ENCODE measurements at regions not wholly inside any gene's neighbourhood (a gene's known extent, or its start where the extent isn't known, plus 50 kb on each side); places are given as distances from the start of the nearest gene placed in this dataset.

DNA sequence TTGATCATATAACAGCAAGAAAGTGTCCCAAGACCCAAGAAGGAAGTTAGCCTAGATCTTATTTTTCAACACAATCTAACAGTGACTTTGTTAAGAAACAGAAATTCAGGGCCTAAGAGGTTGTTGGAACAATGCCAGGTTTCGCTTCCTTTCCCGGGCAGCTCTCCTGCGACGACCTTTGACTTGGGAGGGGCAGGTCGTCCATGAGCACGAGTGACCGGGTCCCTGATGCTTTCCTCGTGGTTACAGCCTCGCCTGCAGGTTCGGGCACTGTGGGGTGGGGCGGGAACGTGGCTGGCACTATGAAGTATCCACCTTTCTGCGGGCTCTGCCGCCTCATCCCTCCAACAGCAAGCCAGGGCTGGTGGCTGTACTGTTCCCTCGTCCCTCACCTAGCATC lies 90.1 kb upstream of the RGMA start:
- Histone ChIP-seq H3K9ac (no peak overlapping the region), H3K4me3 (ENCODE audit: low read depth in 2 of 2, low read length in 1 of 2) (no peak overlapping the region), H3K4me2 (no peak overlapping the region), H3K9me2 (no peaks in the 10 kb centered on the region), H3K4me1 (ENCODE audit: control insufficient read depth in 1 of 2, insufficient read depth in 2 of 2, low read depth in 1 of 2, low read length in 1 of 2) (peaks cover 0 to 23% of the 10 kb centered on the region in 2 experiments; a peak in 1 of 4 replicates), H2AFZ (ENCODE audit: low read depth) (no peak overlapping the region), H3K9me3 (no peaks in the 10 kb centered on the region), H3K27me3 (ENCODE audit: insufficient read depth) (no peaks in the 10 kb centered on the region), H3K79me2 (ENCODE audit: insufficient read depth) (no peaks in the 10 kb centered on the region), H3K27ac (ENCODE audit: low read depth in 2 of 2, low read length in 1 of 2) (no peak overlapping the region), H3K36me3 (replicated peaks in 1 of 2; ENCODE audit: control insufficient read depth in 1 of 2, insufficient read depth in 2 of 2, low read length in 1 of 2) (no peaks in the 10 kb centered on the region), H4K20me1 (ENCODE audit: insufficient read depth) (no peaks in the 10 kb centered on the region), H3F3A (replicated peaks; ENCODE audit: insufficient read depth) (no peaks in the 10 kb centered on the region)
- 40% methylated on average over 15 of the region's 15 CpGs for WGBS (ENCODE audit: low lambda C conversion rate)
- CTCF ChIA-PET, result interaction anchor here (1.4 kb wide), 1 partner anchor 91 kb away, joined by 7 read pairs; no protein-coding TSS in a partner anchor
- peak; percentile 24 for DNase-seq
- TF ChIP-seq GABPA (IDR thresholded peaks at IDR 0.05; ENCODE audit: low read depth) (no peak), NFIC (IDR thresholded peaks at IDR 0.05; ENCODE audit: borderline replicate concordance) (no peak), SIN3A (IDR thresholded peaks at IDR 0.05; ENCODE audit: borderline replicate concordance, low read depth, low read length) (no peak)
- POLR2A ChIA-PET, result interaction anchor here (0.6 kb wide), 1 partner anchor 88 kb away, joined by 3 read pairs; no protein-coding TSS in a partner anchor

- Histone ChIP-seq H3K4me3 (ENCODE audit: low read depth in 2 of 2, low read length in 1 of 2) (no peak overlapping the region), H3K27ac (ENCODE audit: low read depth in 2 of 2, low read length in 1 of 2) (no peak overlapping the region), H3K9ac (no peak overlapping the region), H3K9me2 (no peaks in the 10 kb centered on the region), H3K4me2 (no peak overlapping the region), H4K20me1 (ENCODE audit: insufficient read depth) (no peaks in the 10 kb centered on the region), H3F3A (replicated peaks; ENCODE audit: insufficient read depth) (no peaks in the 10 kb centered on the region), H3K27me3 (ENCODE audit: insufficient read depth) (no peaks in the 10 kb centered on the region), H3K36me3 (replicated peaks in 1 of 2; ENCODE audit: control insufficient read depth in 1 of 2, insufficient read depth in 2 of 2, low read length in 1 of 2) (no peaks in the 10 kb centered on the region), H3K9me3 (no peaks in the 10 kb centered on the region), H3K4me1 (ENCODE audit: control insufficient read depth in 1 of 2, insufficient read depth in 2 of 2, low read depth in 1 of 2, low read length in 1 of 2) (peaks cover 0 to 21% of the 10 kb centered on the region in 2 experiments; a peak in 1 of 4 replicates), H2AFZ (ENCODE audit: low read depth) (no peak overlapping the region), H3K79me2 (ENCODE audit: insufficient read depth) (no peaks in the 10 kb centered on the region)
- 57% methylated on average over 7 of the region's 8 CpGs for WGBS (ENCODE audit: low lambda C conversion rate)
- DNase-seq, result no peak
- TF ChIP-seq GATA2 (CRISPR knock-in tag; IDR thresholded peaks at IDR 0.05) (no peak), RFX5 (IDR thresholded peaks at IDR 0.05; ENCODE audit: low read length) (no peak), JUND (IDR thresholded peaks at IDR 0.05) (no peak), CTCF (IDR thresholded peaks at IDR 0.05) (no peak), MEF2A (IDR thresholded peaks at IDR 0.05; ENCODE audit: borderline replicate concordance, low read depth) (no peak), EZH2phosphoT487 (IDR thresholded peaks at IDR 0.05; ENCODE audit: borderline replicate concordance, low read depth) (no peak), IRF3 (IDR thresholded peaks at IDR 0.05; ENCODE audit: low read depth, low read length) (no peak), MAX (IDR thresholded peaks at IDR 0.05; ENCODE audit: low read depth) (no peak), RXRA (IDR thresholded peaks at IDR 0.05; ENCODE audit: borderline replicate concordance, low read depth) (no peak), MXI1 (IDR thresholded peaks at IDR 0.05; ENCODE audit: low read depth, low read length) (no peak), NFIC (IDR thresholded peaks at IDR 0.05; ENCODE audit: borderline replicate concordance) (no peak), TEAD4 (IDR thresholded peaks at IDR 0.05; ENCODE audit: borderline replicate concordance, insufficient read depth) (no peak), GABPA (IDR thresholded peaks at IDR 0.05; ENCODE audit: low read depth) (no peak), RAD21 (IDR thresholded peaks at IDR 0.05; ENCODE audit: low read length) (no peak), TAF1 (IDR thresholded peaks at IDR 0.05; ENCODE audit: borderline replicate concordance, low read depth, low read length) (no peak), EP300 (IDR thresholded peaks at IDR 0.05; ENCODE audit: borderline replicate concordance in 1 of 2, low read depth in 1 of 2, low read length in 1 of 2) (no peak), TCF12 (IDR thresholded peaks at IDR 0.05) (no peak), POLR2AphosphoS5 (IDR thresholded peaks at IDR 0.05; ENCODE audit: low read depth, low read length) (no peak), FOXM1 (IDR thresholded peaks at IDR 0.05; ENCODE audit: low read depth) (no peak)
- TF ChIP-seq, protein P1, sequence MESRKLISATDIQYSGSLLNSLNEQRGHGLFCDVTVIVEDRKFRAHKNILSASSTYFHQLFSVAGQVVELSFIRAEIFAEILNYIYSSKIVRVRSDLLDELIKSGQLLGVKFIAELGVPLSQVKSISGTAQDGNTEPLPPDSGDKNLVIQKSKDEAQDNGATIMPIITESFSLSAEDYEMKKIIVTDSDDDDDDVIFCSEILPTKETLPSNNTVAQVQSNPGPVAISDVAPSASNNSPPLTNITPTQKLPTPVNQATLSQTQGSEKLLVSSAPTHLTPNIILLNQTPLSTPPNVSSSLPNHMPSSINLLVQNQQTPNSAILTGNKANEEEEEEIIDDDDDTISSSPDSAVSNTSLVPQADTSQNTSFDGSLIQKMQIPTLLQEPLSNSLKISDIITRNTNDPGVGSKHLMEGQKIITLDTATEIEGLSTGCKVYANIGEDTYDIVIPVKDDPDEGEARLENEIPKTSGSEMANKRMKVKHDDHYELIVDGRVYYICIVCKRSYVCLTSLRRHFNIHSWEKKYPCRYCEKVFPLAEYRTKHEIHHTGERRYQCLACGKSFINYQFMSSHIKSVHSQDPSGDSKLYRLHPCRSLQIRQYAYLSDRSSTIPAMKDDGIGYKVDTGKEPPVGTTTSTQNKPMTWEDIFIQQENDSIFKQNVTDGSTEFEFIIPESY (IDR thresholded peaks at IDR 0.05; ENCODE audit: borderline replicate concordance, low read depth), result no peak
- CTCF ChIA-PET, result no interaction called here
- POLR2A ChIA-PET, result no interaction called here
Observed at GRCh38 chr15:93178371-93178770, 89.4 kb upstream of the RGMA start.

All from SK-N-SH (cell line).